Ishikawa (cell line): ENCODE measurements at regions not wholly inside any gene's neighbourhood (a gene's known extent, or its start where the extent isn't known, plus 50 kb on each side); places are given as distances from the start of the nearest gene placed in this dataset.

Source experiments
- CEBPB ChIP-seq: IDR thresholded peaks from 2 replicates; pipeline ENCODE4 v1.6.1; 2012
- CREB1 ChIP-seq: IDR thresholded peaks from 2 replicates; pipeline ENCODE4 v1.6.1; 2012; ENCODE audit warnings: low read depth
- EGR1 ChIP-seq: IDR thresholded peaks from 2 replicates; pipeline ENCODE4 v1.6.1; 2012
- EP300 ChIP-seq: IDR thresholded peaks from 2 replicates; pipeline ENCODE4 v1.6.1; 2012; ENCODE audit warnings: borderline replicate concordance
- FOXM1 ChIP-seq: IDR thresholded peaks from 2 replicates; pipeline ENCODE4 v1.6.1; 2012; ENCODE audit warnings: low read depth, borderline replicate concordance
- MAX ChIP-seq: IDR thresholded peaks from 2 replicates; pipeline ENCODE4 v1.6.1; 2012
- NFIC ChIP-seq: IDR thresholded peaks from 2 replicates; pipeline ENCODE4 v1.6.1; 2012
- RAD21 ChIP-seq: IDR thresholded peaks from 2 replicates; pipeline ENCODE4 v1.6.1; 2012; ENCODE audit warnings: low read depth
- REST ChIP-seq: IDR thresholded peaks from 2 replicates; pipeline ENCODE4 v1.6.1; 2012; ENCODE audit warnings: low read depth, mild to moderate bottlenecking
- TAF1 ChIP-seq: IDR thresholded peaks from 2 replicates; pipeline ENCODE4 v1.6.1; 2012; ENCODE audit warnings: low read depth, mild to moderate bottlenecking
- TCF12 ChIP-seq: IDR thresholded peaks from 2 replicates; pipeline ENCODE4 v1.6.1; 2012; ENCODE audit warnings: low read depth
- TEAD4 ChIP-seq: IDR thresholded peaks from 2 replicates; pipeline ENCODE4 v1.6.1; 2012
- USF1 ChIP-seq: IDR thresholded peaks from 2 replicates; pipeline ENCODE4 v1.6.1; 2012
- YY1 ChIP-seq: IDR thresholded peaks from 2 replicates; pipeline ENCODE4 v1.6.1; 2012; ENCODE audit warnings: low read depth
- ZBTB7A ChIP-seq: IDR thresholded peaks from 2 replicates; pipeline ENCODE4 v1.6.1; 2012; ENCODE audit warnings: low read depth

- TF ChIP-seq NFIC (no peak), TAF1 (no peak), FOXM1 (no peak), TCF12 (no peak), MAX (no peak), EP300 (no peak), YY1 (no peak), ZBTB7A (no peak), CEBPB (no peak), USF1 (no peak), REST (no peak), EGR1 (no peak), CREB1 (no peak), TEAD4 (no peak), RAD21 (no peak)
These were observed 332.3 kb downstream of the PLK2 start for GRCh38 chr5:58127255-58128220.

GRCh38 chr5:58123501-58123900, 336.4 kb downstream of the PLK2 start:
- TF ChIP-seq USF1 (no peak), NFIC (no peak), EGR1 (no peak), ZBTB7A (no peak), REST (no peak)

GRCh38 chr5:58122848-58123392, 337.0 kb downstream of the PLK2 start:
- no peak for TF ChIP-seq USF1

- no peak for TF ChIP-seq ZBTB7A
- no peak for TF ChIP-seq TEAD4
- no peak for TF ChIP-seq TCF12
- TF ChIP-seq YY1: no peak
- no peak for TF ChIP-seq EP300
- TF ChIP-seq USF1: no peak
- no peak for TF ChIP-seq FOXM1
- TF ChIP-seq MAX: no peak
- no peak for TF ChIP-seq EGR1
- TF ChIP-seq REST: no peak
- no peak for TF ChIP-seq CEBPB
- no peak for TF ChIP-seq CREB1
- TF ChIP-seq RAD21: no peak
- no peak for TF ChIP-seq NFIC
- no peak for TF ChIP-seq TAF1
These were observed 337.7 kb downstream of the PLK2 start for GRCh38 chr5:58122157-58122556.
